Fibroblast of mammary gland (primary cell): ENCODE measurements at regions not wholly inside any gene's neighbourhood (a gene's known extent, or its start where the extent isn't known, plus 50 kb on each side); places are given as distances from the start of the nearest gene placed in this dataset.
A peak's percentile ranks its signal among the peaks of the same experiment; 100 is the strongest.

Source experiments
- DNase-seq: peaks from one replicate; pipeline ENCODE4 v3.0.0-alpha.2; 2010; ENCODE audit warnings: low read depth
- H3K4me3 ChIP-seq: 2 replicates; pipeline ENCODE4 v1.5.1; 2011; ENCODE audit warnings: low read depth, mild to moderate bottlenecking, low read length, moderate library complexity; ENCODE audit not compliant: control insufficient read depth
- CTCF ChIP-seq: conservative IDR thresholded peaks from 2 replicates; pipeline ENCODE4 v1.5.1; 2011; ENCODE audit warnings: low read depth, low read length, inconsistent platforms; ENCODE audit not compliant: control insufficient read depth, insufficient read depth

DNA sequence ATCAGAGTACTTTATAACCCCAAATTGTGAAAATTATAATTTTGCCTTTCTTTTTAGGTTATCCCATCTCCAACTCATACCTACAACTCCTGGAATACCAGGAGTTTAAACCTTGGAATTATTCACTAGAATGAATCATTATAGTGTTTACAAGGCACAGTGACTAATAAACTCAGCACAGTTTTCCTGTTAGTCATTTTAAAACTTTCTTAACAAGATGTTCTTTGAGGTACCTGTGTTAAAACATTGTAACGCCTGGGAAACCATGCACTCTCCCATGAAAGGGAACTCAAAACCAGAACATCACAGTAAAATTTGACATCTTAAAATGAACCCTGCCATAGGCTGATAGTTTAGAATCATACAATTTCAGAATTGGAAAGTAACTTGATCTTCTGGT is 132.4 kb upstream of the OSTN start:
- DNase-seq, result peak; percentile 88
- TF ChIP-seq CTCF, result no peak
- no peak overlapping the region for H3K4me3 ChIP-seq

- TF ChIP-seq CTCF, result peak; percentile 10
- peak; percentile 94 for DNase-seq
- H3K4me3 ChIP-seq, result no peak overlapping the region
These were observed 133.7 kb upstream of the OSTN start for GRCh38 chr3:191065181-191065805.

GRCh38 chr3:191051037-191051436 is 148.0 kb upstream of the OSTN start:
- no peak overlapping the region for H3K4me3 ChIP-seq
- peak; percentile 51 for DNase-seq
- peak; percentile 35 for TF ChIP-seq CTCF

- TF ChIP-seq CTCF, result no peak
- DNase-seq, result peak; percentile 9
- H3K4me3 ChIP-seq, result no peak overlapping the region
These were observed 151.1 kb upstream of the OSTN start for GRCh38 chr3:191047930-191048329.

GRCh38 chr3:191030929-191031328 is 168.1 kb upstream of the OSTN start:
- H3K4me3 ChIP-seq, result no peak overlapping the region
- no peak for DNase-seq
- no peak for TF ChIP-seq CTCF

- no peak overlapping the region for H3K4me3 ChIP-seq
- DNase-seq, result peak; percentile 14
- no peak for TF ChIP-seq CTCF
These were observed 168.0 kb upstream of the GMNC start for GRCh38 chr3:191030491-191030890.

- DNase-seq, result no peak
- H3K4me3 ChIP-seq, result no peak overlapping the region
- TF ChIP-seq CTCF, result no peak
These were observed 164.3 kb upstream of the GMNC start for GRCh38 chr3:191026746-191027145.
